ENCODE measurements at regions not wholly inside any gene's neighbourhood (a gene's known extent, or its start where the extent isn't known, plus 50 kb on each side); places are given as distances from the start of the nearest gene placed in this dataset.

DNA sequence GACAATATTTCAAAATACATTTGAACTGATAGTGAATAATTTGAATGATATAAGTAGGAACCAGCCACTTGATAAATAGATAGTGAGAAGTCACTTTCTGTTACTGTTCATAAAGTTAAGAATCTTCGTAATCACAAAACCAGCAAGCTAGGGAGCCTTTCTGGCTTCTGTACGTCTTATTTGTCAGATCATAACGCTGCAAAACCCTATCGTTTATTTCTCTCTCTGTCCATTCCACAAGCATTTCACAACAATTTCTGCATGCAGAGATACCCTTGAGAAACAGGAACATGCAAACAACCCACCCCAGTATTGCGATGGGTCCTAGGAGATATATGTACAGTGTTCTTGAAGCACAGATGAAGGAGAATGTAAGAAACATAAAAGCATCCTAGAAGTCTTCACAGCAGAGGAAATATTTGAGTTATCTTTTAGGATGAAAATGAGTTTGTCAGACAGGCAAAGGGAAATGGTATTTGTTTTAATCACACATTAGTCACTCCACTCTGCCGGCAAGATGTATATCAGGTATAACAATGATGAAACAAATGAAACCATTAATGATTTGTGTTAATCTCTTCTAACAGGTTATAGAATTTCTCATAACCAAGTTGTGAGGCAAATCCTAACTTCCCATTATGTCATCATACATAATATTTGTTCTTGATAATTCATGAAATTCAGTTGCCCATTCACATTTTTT is 668.7 kb upstream of the FTMT start (continued):
- TF ChIP-seq ZNF221 (tag by site-specific recombination; IDR thresholded peaks at IDR 0.05; ENCODE audit: borderline replicate concordance) = no peak
- no peak for TF ChIP-seq ZNF677 (tag by site-specific recombination; IDR thresholded peaks at IDR 0.05)
- TF ChIP-seq, protein P1, sequence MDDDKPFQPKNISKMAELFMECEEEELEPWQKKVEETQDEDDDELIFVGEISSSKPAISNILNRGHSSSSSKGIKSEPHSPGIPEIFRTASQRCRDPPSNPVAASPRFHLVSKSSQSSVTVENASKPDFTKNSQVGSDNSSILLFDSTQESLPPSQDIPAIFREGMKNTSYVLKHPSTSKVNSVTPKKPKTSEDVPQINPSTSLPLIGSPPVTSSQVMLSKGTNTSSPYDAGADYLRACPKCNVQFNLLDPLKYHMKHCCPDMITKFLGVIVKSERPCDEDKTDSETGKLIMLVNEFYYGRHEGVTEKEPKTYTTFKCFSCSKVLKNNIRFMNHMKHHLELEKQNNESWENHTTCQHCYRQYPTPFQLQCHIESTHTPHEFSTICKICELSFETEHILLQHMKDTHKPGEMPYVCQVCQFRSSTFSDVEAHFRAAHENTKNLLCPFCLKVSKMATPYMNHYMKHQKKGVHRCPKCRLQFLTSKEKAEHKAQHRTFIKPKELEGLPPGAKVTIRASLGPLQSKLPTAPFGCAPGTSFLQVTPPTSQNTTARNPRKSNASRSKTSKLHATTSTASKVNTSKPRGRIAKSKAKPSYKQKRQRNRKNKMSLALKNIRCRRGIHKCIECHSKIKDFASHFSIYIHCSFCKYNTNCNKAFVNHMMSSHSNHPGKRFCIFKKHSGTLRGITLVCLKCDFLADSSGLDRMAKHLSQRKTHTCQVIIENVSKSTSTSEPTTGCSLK (tag by site-specific recombination; IDR thresholded peaks at IDR 0.05) = no peak
- TF ChIP-seq, protein P2, sequence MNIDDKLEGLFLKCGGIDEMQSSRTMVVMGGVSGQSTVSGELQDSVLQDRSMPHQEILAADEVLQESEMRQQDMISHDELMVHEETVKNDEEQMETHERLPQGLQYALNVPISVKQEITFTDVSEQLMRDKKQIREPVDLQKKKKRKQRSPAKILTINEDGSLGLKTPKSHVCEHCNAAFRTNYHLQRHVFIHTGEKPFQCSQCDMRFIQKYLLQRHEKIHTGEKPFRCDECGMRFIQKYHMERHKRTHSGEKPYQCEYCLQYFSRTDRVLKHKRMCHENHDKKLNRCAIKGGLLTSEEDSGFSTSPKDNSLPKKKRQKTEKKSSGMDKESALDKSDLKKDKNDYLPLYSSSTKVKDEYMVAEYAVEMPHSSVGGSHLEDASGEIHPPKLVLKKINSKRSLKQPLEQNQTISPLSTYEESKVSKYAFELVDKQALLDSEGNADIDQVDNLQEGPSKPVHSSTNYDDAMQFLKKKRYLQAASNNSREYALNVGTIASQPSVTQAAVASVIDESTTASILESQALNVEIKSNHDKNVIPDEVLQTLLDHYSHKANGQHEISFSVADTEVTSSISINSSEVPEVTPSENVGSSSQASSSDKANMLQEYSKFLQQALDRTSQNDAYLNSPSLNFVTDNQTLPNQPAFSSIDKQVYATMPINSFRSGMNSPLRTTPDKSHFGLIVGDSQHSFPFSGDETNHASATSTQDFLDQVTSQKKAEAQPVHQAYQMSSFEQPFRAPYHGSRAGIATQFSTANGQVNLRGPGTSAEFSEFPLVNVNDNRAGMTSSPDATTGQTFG (tag by site-specific recombination; IDR thresholded peaks at IDR 0.05; ENCODE audit: borderline replicate concordance) = no peak
- no peak for TF ChIP-seq ZBTB8A (tag by site-specific recombination; IDR thresholded peaks at IDR 0.05)
- TF ChIP-seq, protein P3, sequence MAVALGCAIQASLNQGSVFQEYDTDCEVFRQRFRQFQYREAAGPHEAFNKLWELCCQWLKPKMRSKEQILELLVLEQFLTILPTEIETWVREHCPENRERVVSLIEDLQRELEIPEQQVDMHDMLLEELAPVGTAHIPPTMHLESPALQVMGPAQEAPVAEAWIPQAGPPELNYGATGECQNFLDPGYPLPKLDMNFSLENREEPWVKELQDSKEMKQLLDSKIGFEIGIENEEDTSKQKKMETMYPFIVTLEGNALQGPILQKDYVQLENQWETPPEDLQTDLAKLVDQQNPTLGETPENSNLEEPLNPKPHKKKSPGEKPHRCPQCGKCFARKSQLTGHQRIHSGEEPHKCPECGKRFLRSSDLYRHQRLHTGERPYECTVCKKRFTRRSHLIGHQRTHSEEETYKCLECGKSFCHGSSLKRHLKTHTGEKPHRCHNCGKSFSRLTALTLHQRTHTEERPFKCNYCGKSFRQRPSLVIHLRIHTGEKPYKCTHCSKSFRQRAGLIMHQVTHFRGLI (tag by site-specific recombination; IDR thresholded peaks at IDR 0.05) = no peak
- no peak for TF ChIP-seq GLIS2 (tag by site-specific recombination; IDR thresholded peaks at IDR 0.05)
- no peak for TF ChIP-seq ZNF140 (tag by site-specific recombination; IDR thresholded peaks at IDR 0.05)
- no peak for TF ChIP-seq ZXDB (tag by site-specific recombination; IDR thresholded peaks at IDR 0.05)
- TF ChIP-seq ZNF335 (tag by site-specific recombination; conservative IDR thresholded peaks at IDR 0.05) = no peak
- TF ChIP-seq, protein P4, sequence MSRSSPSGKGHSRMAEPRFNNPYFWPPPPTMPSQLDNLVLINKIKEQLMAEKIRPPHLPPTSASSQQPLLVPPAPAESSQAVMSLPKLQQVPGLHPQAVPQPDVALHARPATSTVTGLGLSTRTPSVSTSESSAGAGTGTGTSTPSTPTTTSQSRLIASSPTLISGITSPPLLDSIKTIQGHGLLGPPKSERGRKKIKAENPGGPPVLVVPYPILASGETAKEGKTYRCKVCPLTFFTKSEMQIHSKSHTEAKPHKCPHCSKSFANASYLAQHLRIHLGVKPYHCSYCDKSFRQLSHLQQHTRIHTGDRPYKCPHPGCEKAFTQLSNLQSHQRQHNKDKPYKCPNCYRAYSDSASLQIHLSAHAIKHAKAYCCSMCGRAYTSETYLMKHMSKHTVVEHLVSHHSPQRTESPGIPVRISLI (tag by site-specific recombination; IDR thresholded peaks at IDR 0.05) = no peak
- no peak for TF ChIP-seq SALL2 (tag by site-specific recombination; IDR thresholded peaks at IDR 0.05; ENCODE audit: borderline replicate concordance)
- TF ChIP-seq, protein P5, sequence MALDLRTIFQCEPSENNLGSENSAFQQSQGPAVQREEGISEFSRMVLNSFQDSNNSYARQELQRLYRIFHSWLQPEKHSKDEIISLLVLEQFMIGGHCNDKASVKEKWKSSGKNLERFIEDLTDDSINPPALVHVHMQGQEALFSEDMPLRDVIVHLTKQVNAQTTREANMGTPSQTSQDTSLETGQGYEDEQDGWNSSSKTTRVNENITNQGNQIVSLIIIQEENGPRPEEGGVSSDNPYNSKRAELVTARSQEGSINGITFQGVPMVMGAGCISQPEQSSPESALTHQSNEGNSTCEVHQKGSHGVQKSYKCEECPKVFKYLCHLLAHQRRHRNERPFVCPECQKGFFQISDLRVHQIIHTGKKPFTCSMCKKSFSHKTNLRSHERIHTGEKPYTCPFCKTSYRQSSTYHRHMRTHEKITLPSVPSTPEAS (tag by site-specific recombination; IDR thresholded peaks at IDR 0.05) = no peak

DNA sequence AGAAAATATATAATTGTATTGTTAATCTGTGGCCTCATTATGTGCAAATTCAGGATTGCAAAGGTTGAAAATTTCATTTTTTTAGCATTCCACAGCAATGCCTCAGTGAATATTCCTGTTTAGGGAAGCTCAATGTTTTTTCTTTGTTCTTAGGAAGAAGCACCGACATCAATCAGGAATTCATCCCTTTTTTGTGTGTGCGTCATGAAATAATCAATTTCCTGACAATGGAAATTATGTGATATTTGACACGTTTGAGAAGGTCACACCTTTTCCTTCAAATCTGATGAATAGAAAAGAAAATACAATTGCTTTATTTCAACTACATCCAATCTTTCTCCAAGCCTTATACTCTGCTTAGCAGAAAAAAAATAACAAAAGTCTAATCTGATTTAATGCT is 662.8 kb upstream of the FTMT start:
- ChIA-PET POLR2A (no interaction called here), CTCF (interaction anchor here (0.7 kb wide), 1 partner anchor 31 kb away, joined by 3 read pairs; no protein-coding TSS in a partner anchor)
- Histone ChIP-seq H3K4me3 (ENCODE audit: low read depth, low read length) (no peak overlapping the region), H3K36me3 (ENCODE audit: control insufficient read depth in 2 of 2, insufficient read depth in 1 of 2, low read length in 2 of 2) (no peaks in the 10 kb centered on the region), H3K27ac (ENCODE audit: extremely low read depth, low read depth, low read length) (no peak overlapping the region), H3K9me3 (ENCODE audit: control insufficient read depth, insufficient read depth, low read depth, low read length) (no peaks in the 10 kb centered on the region), H3K4me1 (ENCODE audit: control insufficient read depth, insufficient read depth, low read length) (no peaks in the 10 kb centered on the region)
- TF ChIP-seq, protein P6, sequence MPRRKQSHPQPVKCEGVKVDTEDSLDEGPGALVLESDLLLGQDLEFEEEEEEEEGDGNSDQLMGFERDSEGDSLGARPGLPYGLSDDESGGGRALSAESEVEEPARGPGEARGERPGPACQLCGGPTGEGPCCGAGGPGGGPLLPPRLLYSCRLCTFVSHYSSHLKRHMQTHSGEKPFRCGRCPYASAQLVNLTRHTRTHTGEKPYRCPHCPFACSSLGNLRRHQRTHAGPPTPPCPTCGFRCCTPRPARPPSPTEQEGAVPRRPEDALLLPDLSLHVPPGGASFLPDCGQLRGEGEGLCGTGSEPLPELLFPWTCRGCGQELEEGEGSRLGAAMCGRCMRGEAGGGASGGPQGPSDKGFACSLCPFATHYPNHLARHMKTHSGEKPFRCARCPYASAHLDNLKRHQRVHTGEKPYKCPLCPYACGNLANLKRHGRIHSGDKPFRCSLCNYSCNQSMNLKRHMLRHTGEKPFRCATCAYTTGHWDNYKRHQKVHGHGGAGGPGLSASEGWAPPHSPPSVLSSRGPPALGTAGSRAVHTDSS (tag by site-specific recombination; IDR thresholded peaks at IDR 0.05) = no peak
- TF ChIP-seq ZNF624 (tag by site-specific recombination; IDR thresholded peaks at IDR 0.05) (no peak), TRIM28 (IDR thresholded peaks at IDR 0.05; ENCODE audit: borderline replicate concordance, low read length) (no peak), ZFP69B (tag by site-specific recombination; IDR thresholded peaks at IDR 0.05) (no peak), ZNF555 (tag by site-specific recombination; conservative IDR thresholded peaks at IDR 0.05) (no peak), BCL11B (tag by site-specific recombination; IDR thresholded peaks at IDR 0.05; ENCODE audit: low read depth) (no peak), SP3 (tag by site-specific recombination; IDR thresholded peaks at IDR 0.05) (no peak), ZNF202 (tag by site-specific recombination; IDR thresholded peaks at IDR 0.05; ENCODE audit: borderline replicate concordance) (no peak), ZNF433 (tag by site-specific recombination; IDR thresholded peaks at IDR 0.05; ENCODE audit: low read depth) (no peak), ZNF521 (tag by site-specific recombination; IDR thresholded peaks at IDR 0.05) (no peak), ZNF510 (tag by site-specific recombination; IDR thresholded peaks at IDR 0.05; ENCODE audit: insufficient replicate concordance) (no peak)
- TF ChIP-seq, protein P7, sequence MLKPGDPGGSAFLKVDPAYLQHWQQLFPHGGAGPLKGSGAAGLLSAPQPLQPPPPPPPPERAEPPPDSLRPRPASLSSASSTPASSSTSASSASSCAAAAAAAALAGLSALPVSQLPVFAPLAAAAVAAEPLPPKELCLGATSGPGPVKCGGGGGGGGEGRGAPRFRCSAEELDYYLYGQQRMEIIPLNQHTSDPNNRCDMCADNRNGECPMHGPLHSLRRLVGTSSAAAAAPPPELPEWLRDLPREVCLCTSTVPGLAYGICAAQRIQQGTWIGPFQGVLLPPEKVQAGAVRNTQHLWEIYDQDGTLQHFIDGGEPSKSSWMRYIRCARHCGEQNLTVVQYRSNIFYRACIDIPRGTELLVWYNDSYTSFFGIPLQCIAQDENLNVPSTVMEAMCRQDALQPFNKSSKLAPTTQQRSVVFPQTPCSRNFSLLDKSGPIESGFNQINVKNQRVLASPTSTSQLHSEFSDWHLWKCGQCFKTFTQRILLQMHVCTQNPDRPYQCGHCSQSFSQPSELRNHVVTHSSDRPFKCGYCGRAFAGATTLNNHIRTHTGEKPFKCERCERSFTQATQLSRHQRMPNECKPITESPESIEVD (tag by site-specific recombination; IDR thresholded peaks at IDR 0.05) = no peak
